GM23248 (cell line): ENCODE measurements at regions not wholly inside any gene's neighbourhood (a gene's known extent, or its start where the extent isn't known, plus 50 kb on each side); places are given as distances from the start of the nearest gene placed in this dataset.

ENCODE experiments used
- EZH2 ChIP-seq: fragments of 200-600 bp; sonication (generic); IDR thresholded peaks from 2 replicates; pipeline ENCODE4 v1.6.1; 2018; ENCODE audit warnings: antibody characterized with exemption, mild to moderate bottlenecking; ENCODE audit not compliant: insufficient read depth, poor library complexity, severe bottlenecking
- EZH2phosphoT487 ChIP-seq: fragments of 200-600 bp; sonication (generic); IDR thresholded peaks from 2 replicates; pipeline ENCODE4 v1.6.1; 2018; ENCODE audit warnings: antibody characterized with exemption, moderate library complexity, mild to moderate bottlenecking, low read depth; ENCODE audit not compliant: insufficient read depth

DNA sequence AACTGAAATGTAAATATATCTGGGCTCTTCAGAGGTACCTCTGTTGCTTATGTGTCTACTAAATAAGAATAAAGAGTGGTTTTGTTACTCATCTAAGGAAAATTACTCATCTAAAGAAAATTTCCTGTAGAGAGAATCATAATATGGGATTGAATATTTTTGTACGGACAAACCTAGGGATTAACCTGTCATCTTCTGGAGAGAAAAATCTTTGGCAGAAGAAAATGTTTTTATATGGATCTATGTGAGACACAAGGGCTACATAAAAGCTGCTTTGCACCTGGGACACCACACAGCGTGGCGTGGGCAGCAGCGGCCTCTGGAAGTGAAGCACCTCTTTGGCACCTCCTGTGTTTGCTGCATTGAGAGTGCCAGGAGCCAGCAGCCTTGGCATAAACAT, 242.9 kb upstream of the DACH1 start:
- TF ChIP-seq EZH2phosphoT487 = no peak
- no peak for TF ChIP-seq EZH2
